ENCODE measurements at regions not wholly inside any gene's neighbourhood (a gene's known extent, or its start where the extent isn't known, plus 50 kb on each side); places are given as distances from the start of the nearest gene placed in this dataset.

GRCh38 chr4:28004520-28004919 is 1143.9 kb downstream of the STIM2 start:
- TF ChIP-seq CTCF (IDR thresholded peaks at IDR 0.05) (no peak), POLR2AphosphoS5 (IDR thresholded peaks at IDR 0.05; ENCODE audit: low read depth, low read length) (no peak), REST (IDR thresholded peaks at IDR 0.05; ENCODE audit: insufficient read depth in 1 of 2, low read depth in 2 of 2, low read length in 1 of 2) (no peak)

All from Panc1 (cell line).